SK-N-SH treated with all-trans-retinoic acid at 6 μM for 48 hours (cell line): ENCODE measurements at regions not wholly inside any gene's neighbourhood (a gene's known extent, or its start where the extent isn't known, plus 50 kb on each side); places are given as distances from the start of the nearest gene placed in this dataset.

ENCODE experiments used
- ATAC-seq: fragments of 200-7000 bp; cut with Tn5 transposase; 3 replicates; pipeline ENCODE4 v1.9.1; 2020; ENCODE audit warnings: mild to moderate bottlenecking, moderate library complexity
- BACH2 ChIP-seq: fragments of 250-450 bp; sonication (Bioruptor Pico); IDR thresholded peaks from 2 replicates; pipeline ENCODE4 v1.9.0; 2021; ENCODE audit warnings: mild to moderate bottlenecking, borderline replicate concordance
- CSDC2 ChIP-seq: fragments of 250-450 bp; sonication (Bioruptor Pico); IDR thresholded peaks from 2 replicates; pipeline ENCODE4 v1.5.0; 2020; ENCODE audit warnings: mild to moderate bottlenecking, moderate library complexity
- CSRNP3 ChIP-seq: fragments of 250-450 bp; sonication (Bioruptor Pico); IDR thresholded peaks from 2 replicates; pipeline ENCODE4 v1.5.1; 2021; ENCODE audit warnings: mild to moderate bottlenecking, moderate library complexity
- ESRRG ChIP-seq: fragments of 250-450 bp; sonication (Bioruptor Pico); IDR thresholded peaks from 2 replicates; pipeline ENCODE4 v1.6.1; 2021; ENCODE audit warnings: mild to moderate bottlenecking
- GLIS3 ChIP-seq: fragments of 250-450 bp; sonication (Bioruptor Pico); IDR thresholded peaks from 2 replicates; pipeline ENCODE4 v1.5.0; 2020; ENCODE audit warnings: mild to moderate bottlenecking, moderate library complexity
- OSR1 ChIP-seq: fragments of 250-450 bp; sonication (Bioruptor Pico); IDR thresholded peaks from 2 replicates; pipeline ENCODE4 v1.8.0; 2022; ENCODE audit warnings: moderate library complexity, mild to moderate bottlenecking, inconsistent platforms
- PATZ1 ChIP-seq: fragments of 250-450 bp; sonication (Bioruptor Pico); IDR thresholded peaks from 2 replicates; pipeline ENCODE4 v1.8.0; 2020; ENCODE audit warnings: mild to moderate bottlenecking, moderate library complexity, borderline replicate concordance
- POU6F1 ChIP-seq: fragments of 250-450 bp; sonication (Bioruptor Pico); IDR thresholded peaks from 2 replicates; pipeline ENCODE4 v1.8.0; 2021; ENCODE audit warnings: low read depth, mild to moderate bottlenecking, moderate library complexity, borderline replicate concordance
- PPARA ChIP-seq: fragments of 250-450 bp; sonication (Bioruptor Pico); IDR thresholded peaks from 2 replicates; pipeline ENCODE4 v1.5.0; 2020; ENCODE audit warnings: mild to moderate bottlenecking, borderline replicate concordance
- RARB ChIP-seq: fragments of 250-450 bp; sonication (Bioruptor Pico); IDR thresholded peaks from 2 replicates; pipeline ENCODE4 v1.8.0; 2021; ENCODE audit warnings: mild to moderate bottlenecking, moderate library complexity
- SNAI2 ChIP-seq: fragments of 250-450 bp; sonication (Bioruptor Pico); IDR thresholded peaks from 2 replicates; pipeline ENCODE4 v1.5.0; 2020; ENCODE audit warnings: mild to moderate bottlenecking, moderate library complexity
- TCF4 ChIP-seq: fragments of 250-450 bp; sonication (Bioruptor Pico); IDR thresholded peaks from 2 replicates; pipeline ENCODE4 v1.8.0; 2021; ENCODE audit warnings: mild to moderate bottlenecking, moderate library complexity, borderline replicate concordance
- TOX ChIP-seq: fragments of 250-450 bp; sonication (Bioruptor Pico); IDR thresholded peaks from 2 replicates; pipeline ENCODE4 v1.8.0; 2021; ENCODE audit warnings: mild to moderate bottlenecking, moderate library complexity, borderline replicate concordance
- TSHZ2 ChIP-seq: fragments of 250-450 bp; sonication (Bioruptor Pico); IDR thresholded peaks from 2 replicates; pipeline ENCODE4 v1.5.0; 2020; ENCODE audit warnings: mild to moderate bottlenecking, moderate library complexity
- ZFP3 ChIP-seq: fragments of 250-450 bp; sonication (Bioruptor Pico); IDR thresholded peaks from 2 replicates; pipeline ENCODE4 v1.5.0; 2020; ENCODE audit warnings: mild to moderate bottlenecking, moderate library complexity
- ZFP30 ChIP-seq: fragments of 450-650 bp; formaldehyde crosslinking; IDR thresholded peaks from 2 replicates; pipeline ENCODE4 v1.5.0; 2022; ENCODE audit warnings: mild to moderate bottlenecking, moderate library complexity
- ZNF565 ChIP-seq: fragments of 450-650 bp; formaldehyde crosslinking; conservative IDR thresholded peaks from 2 replicates; pipeline ENCODE4 v1.5.0; 2020; ENCODE audit warnings: low read depth, mild to moderate bottlenecking, moderate library complexity
- ZNF70 ChIP-seq: fragments of 450-650 bp; formaldehyde crosslinking; IDR thresholded peaks from 2 replicates; pipeline ENCODE4 v1.5.0; 2020; ENCODE audit warnings: mild to moderate bottlenecking, moderate library complexity
- ZNF8 ChIP-seq: fragments of 450-650 bp; formaldehyde crosslinking; IDR thresholded peaks from 2 replicates; pipeline ENCODE4 v1.5.0; 2020; ENCODE audit warnings: mild to moderate bottlenecking, moderate library complexity

GRCh38 chr4:187849556-187850225, 145.9 kb upstream of the ZFP42 start:
- ATAC-seq, result no peak
- TF ChIP-seq ESRRG (no peak), CSRNP3 (CRISPR knock-in tag) (no peak), CSDC2 (CRISPR knock-in tag) (no peak), RARB (CRISPR knock-in tag) (no peak)
- TF ChIP-seq, all 23 proteins: peak for 0

- TF ChIP-seq TOX (CRISPR knock-in tag), result no peak
- TF ChIP-seq ZNF70 (CRISPR knock-in tag), result no peak
- no peak for TF ChIP-seq ZNF8 (CRISPR knock-in tag)
- TF ChIP-seq ESRRG, result no peak
- TF ChIP-seq TCF4 (CRISPR knock-in tag), result no peak
- TF ChIP-seq ZFP3 (CRISPR knock-in tag), result no peak
- TF ChIP-seq OSR1, result no peak
- TF ChIP-seq ZFP30 (CRISPR knock-in tag), result no peak
- TF ChIP-seq SNAI2 (CRISPR knock-in tag), result no peak
- TF ChIP-seq GLIS3, result no peak
- no peak for TF ChIP-seq ZNF565
- TF ChIP-seq, all 23 proteins: peak for 0
- no peak for ATAC-seq
Observed at GRCh38 chr4:187865914-187866313, 129.7 kb upstream of the ZFP42 start.

GRCh38 chr4:187883049-187883448, 112.5 kb upstream of the ZFP42 start:
- TF ChIP-seq ZNF70 (CRISPR knock-in tag), result no peak
- TF ChIP-seq CSDC2 (CRISPR knock-in tag), result no peak
- no peak for TF ChIP-seq TOX (CRISPR knock-in tag)
- TF ChIP-seq POU6F1, result no peak
- TF ChIP-seq ZNF565, result no peak
- no peak for TF ChIP-seq CSRNP3 (CRISPR knock-in tag)
- no peak for TF ChIP-seq ZFP30 (CRISPR knock-in tag)
- TF ChIP-seq BACH2 (CRISPR knock-in tag), result no peak
- no peak for TF ChIP-seq PATZ1 (CRISPR knock-in tag)
- no peak for ATAC-seq

GRCh38 chr4:187883836-187884475, 111.6 kb upstream of the ZFP42 start:
- ATAC-seq, result no peak
- TF ChIP-seq ZNF8 (CRISPR knock-in tag) (no peak), TOX (CRISPR knock-in tag) (no peak), ZFP30 (CRISPR knock-in tag) (no peak), ZNF70 (CRISPR knock-in tag) (no peak), BACH2 (CRISPR knock-in tag) (no peak), PPARA (CRISPR knock-in tag) (no peak), PATZ1 (CRISPR knock-in tag) (no peak), CSRNP3 (CRISPR knock-in tag) (no peak), TSHZ2 (no peak), ZFP3 (CRISPR knock-in tag) (no peak), OSR1 (no peak), SNAI2 (CRISPR knock-in tag) (no peak), GLIS3 (no peak)
